AG09319 (cell line): ENCODE measurements at regions not wholly inside any gene's neighbourhood (a gene's known extent, or its start where the extent isn't known, plus 50 kb on each side); places are given as distances from the start of the nearest gene placed in this dataset.

ENCODE experiments used
- DNase-seq: peaks from one replicate; pipeline ENCODE4 v3.0.0-alpha.2; 2010; ENCODE audit warnings: low read depth; ENCODE audit errors: extremely low read depth
- CTCF ChIP-seq: IDR thresholded peaks from 2 replicates; pipeline ENCODE4 v1.5.1; 2011; ENCODE audit warnings: low read depth, mild to moderate bottlenecking, inconsistent platforms, low read length, moderate library complexity

- TF ChIP-seq CTCF: no peak
- DNase-seq: no peak
Measured at GRCh38 chr5:136518174-136518573, 152.8 kb upstream of the TRPC7 start.

GRCh38 chr5:136517755-136518154, 152.4 kb upstream of the TRPC7 start:
- TF ChIP-seq CTCF: no peak
- DNase-seq: no peak

GRCh38 chr5:136516637-136517036, 151.3 kb upstream of the TRPC7 start:
- no peak for DNase-seq
- no peak for TF ChIP-seq CTCF

DNA sequence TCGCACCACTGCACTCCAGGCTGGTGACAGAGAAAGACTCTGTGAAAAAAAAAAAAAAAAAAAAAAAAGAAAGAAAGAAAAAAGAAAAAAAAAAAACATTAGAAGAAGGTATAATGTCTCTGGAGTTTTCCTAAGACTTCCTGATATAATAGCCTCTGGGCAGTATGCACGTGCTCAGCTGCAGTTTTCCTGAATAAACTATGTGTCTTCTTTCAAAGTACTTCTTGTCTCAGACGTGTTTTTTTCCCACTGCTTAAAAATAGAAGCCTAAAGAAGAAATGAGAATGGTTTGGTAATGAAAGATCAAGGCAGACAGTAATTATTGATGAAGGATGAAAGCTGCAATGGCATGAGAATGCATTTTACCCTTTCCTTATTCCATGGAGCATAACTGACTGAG, 148.1 kb upstream of the TRPC7 start:
- no peak for DNase-seq
- TF ChIP-seq CTCF: no peak

DNA sequence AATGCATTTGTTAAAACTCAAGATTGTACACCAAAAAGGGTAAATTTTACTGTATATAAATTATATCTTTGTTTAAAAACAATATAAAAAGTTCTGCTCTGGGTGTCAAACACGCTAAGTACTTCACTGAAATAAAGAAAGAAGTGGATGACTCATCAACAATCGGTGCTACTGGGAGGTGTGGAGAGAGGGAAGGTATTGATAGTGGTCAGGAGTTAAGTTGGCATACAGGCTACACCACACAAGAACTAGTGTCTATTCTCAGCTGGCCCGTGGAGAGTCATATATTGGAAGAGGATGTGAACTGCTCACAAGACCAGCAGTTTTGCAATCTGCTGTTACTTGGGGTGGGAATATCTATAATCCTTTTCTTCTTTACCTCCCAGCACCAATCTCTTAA, 145.7 kb upstream of the TRPC7 start:
- TF ChIP-seq CTCF: no peak
- no peak for DNase-seq

GRCh38 chr5:136510481-136510880, 145.1 kb upstream of the TRPC7 start:
- DNase-seq: no peak
- TF ChIP-seq CTCF: no peak

DNA sequence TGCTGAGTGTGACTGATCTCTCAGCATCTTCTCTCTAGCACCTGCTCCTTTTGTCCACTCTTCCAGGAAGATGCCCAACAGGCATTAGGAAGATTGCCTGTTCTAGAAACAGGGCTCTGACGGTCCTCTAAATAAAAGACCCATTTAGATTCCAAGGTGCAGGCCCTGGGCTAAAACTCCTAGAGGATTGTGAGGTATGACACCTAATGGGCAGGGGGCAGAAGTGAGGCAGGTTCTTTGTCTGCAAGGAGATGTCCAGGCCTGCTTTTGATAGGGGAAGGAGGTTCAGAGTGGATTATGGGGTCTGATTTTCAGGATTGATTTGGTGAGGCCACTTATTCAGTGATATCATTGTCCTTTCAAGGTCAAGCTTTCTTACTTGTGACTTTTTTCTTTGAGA, 140.8 kb upstream of the TRPC7 start:
- DNase-seq: no peak
- no peak for TF ChIP-seq CTCF
